ENCODE measurements at regions not wholly inside any gene's neighbourhood (a gene's known extent, or its start where the extent isn't known, plus 50 kb on each side); places are given as distances from the start of the nearest gene placed in this dataset.
"Not testable (repeated sequence)": the region's sequence is repeated elsewhere in the genome, so short reads cannot be mapped to it uniquely, and the experiment has no call there.

- no peak for DNase-seq
Observed at GRCh38 chr19:27722625-27723024, 1490.3 kb downstream of the UQCRFS1 start.

- DNase-seq, result no peak
Observed at GRCh38 chr19:27720155-27720554, 1492.8 kb downstream of the UQCRFS1 start.

GRCh38 chr19:27719034-27719433 lies 1493.9 kb downstream of the UQCRFS1 start:
- DNase-seq, result no peak

GRCh38 chr19:27718234-27718633 lies 1494.7 kb downstream of the UQCRFS1 start:
- no peak for DNase-seq

DNA sequence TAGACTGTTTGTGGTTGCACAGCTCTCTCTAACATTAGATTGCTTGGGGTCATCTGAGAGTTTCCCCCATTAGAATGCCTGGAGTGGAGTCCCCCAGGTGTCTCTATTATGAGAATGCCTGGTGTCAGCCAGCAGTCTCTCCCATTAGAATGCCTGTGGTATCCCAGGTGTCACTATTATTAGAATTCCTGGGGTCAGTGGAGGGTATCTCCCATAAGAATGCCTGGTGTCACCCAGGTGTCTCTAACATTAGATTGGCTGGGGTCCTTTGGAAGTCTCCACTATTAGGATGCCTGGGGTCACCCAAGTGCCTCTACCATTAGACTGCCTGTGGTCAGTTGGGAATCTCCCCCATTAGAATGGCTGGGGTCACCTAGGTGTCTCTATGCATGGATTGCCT lies 1495.1 kb downstream of the UQCRFS1 start:
- DNase-seq, result no peak

DNA sequence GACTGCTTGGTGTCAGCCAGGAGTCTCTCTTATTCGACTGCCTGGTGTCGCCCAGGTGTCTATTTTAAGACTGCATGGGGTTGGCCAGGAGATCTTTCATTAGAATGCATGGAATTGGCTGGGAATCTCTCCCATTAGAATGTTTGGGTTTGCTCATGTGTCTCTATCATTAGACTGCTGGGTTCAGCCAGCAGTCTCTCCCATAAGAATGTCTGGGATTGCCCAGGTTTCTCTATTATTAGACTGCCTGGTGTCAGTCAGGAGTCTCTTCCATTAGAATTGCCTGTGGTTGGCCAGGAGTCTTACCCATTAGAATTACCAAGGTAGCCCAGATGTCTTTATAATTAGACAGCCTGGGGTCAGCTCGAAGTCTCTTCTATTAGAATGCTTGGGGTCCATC lies 1496.0 kb downstream of the UQCRFS1 start:
- no peak for DNase-seq

- no peak for DNase-seq
Observed at GRCh38 chr19:27714857-27715256, 1498.1 kb downstream of the UQCRFS1 start.

DNA sequence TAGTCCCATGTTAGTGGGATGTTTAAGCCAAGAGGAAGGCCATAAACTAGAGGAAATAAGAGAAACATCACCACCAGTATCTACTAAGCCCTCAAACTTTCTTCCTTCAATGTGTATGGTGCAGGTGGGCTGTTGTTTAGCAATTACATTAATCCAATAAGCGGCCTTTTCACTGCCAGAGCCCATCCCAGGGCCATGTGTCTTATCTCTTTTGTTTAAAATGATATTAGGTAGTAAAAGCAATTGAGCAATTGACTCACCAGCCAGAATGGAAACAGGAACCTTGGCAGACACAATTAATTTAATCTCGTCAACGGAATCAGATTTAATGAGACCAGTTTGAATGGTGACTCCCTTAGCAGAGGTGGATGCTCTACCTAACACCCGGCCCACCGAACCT lies 1503.5 kb downstream of the UQCRFS1 start:
- no peak for DNase-seq

DNA sequence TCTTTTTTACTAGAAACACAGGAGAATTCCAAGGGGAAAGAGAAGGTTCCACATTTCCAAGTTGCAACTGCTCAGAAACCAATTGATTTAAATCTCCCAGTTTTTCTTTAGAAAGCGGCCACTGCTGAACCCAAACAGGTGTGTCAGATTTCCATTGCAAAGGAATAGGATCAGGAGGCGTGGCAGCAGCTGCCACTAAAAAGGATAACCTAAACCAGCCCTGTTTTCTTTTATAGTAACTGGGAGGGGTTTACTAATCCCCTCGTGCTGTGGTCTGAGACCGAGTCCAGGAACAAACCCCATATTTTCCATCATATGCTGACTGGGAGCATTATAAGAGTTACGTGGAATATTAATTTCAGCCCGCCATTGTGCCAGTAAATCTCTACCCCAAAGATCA lies 1504.0 kb downstream of the UQCRFS1 start:
- DNase-seq, result not testable (repeated sequence)

DNA sequence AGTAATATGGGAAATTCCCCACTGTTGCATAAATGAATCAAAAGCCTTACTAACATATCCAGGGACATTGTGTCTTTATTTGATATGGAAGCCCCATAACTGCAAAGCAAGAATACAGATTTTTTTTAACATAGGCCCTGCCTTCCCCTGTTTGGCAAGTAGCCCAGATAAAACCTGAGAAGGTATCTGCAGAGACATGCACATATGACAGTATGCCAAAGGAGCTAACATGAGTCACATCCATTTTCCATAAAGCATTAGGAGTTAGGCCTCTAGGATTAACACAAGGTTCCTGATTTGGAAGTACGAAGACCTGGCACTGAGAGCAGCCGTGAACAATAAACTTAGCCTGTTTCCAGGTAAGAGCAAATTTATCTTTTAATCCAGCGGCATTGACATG lies 1505.9 kb downstream of the UQCRFS1 start:
- DNase-seq, result not testable (repeated sequence)

DNA sequence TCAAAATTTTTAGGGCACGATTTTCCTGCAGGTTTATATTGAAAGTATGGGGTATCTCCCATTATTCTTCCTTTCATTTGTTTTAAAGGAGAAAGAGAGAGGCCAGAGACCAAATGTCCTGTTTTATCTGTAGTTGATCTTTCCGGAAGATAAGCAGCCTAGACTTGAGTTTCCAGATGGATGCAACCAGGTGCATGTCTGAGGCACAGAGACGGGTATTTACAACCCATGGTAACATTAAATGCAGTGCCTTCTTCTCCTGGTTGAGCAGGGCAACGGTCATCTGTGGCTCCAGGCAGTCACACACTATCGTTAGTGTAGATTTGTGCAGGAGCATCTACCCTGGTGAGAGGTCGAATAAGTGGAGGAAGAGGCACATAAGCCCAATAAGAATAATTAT lies 1507.1 kb downstream of the UQCRFS1 start:
- DNase-seq, result no peak

DNA sequence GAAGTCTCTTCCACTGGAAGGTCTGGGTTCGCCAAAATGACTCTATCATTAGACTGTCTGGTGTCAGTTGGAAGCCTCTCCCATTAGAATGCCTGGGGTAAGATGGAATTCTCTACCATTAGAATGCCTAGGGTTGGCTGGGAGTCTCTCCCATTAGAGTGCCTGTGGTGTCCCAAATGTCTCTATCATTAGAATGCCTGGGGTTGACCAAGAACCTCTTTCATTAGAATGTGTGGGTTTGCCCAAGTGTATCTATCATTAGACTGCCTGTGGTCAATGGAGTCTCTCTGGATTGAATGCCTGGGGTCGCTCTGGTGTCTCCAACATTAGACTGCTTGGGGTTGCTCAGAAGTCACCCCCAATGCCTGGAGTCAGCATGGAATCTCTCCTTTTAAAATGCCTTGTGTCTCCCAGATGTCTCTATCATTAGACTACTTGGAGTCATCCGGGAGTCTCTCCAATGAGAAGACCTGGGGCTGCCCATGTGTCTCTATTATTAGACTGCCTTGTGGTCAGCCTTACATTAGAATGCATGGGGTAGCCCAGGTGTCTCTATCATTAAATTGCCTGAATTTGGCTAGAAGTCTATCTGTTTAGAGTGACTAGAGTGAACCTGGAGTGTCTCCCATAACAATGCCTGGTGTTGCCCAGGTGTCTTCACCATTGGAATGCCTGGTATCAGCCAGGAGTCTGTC lies 1518.4 kb downstream of the UQCRFS1 start:
- DNase-seq, result no peak

DNA sequence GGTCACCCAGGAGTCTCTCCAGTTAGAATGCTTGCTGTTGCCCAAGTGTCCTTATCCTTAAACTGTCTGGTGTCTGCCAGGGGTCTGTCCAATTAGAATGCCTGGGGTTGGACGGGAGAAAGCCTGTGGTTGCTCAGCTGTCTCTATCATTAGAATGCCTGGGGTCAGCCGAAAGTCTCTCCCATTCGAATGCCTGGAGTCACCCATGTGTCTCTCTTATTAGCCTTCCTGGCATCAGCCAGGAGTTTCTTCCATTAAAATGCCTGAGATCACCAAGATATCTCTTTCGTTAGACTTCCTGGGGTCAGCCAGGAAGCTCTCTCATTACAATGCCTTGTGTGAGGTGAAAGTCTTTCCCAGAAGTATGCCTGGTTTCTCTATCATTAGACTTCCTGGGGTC lies 1521.0 kb downstream of the UQCRFS1 start:
- DNase-seq, result no peak

DNA sequence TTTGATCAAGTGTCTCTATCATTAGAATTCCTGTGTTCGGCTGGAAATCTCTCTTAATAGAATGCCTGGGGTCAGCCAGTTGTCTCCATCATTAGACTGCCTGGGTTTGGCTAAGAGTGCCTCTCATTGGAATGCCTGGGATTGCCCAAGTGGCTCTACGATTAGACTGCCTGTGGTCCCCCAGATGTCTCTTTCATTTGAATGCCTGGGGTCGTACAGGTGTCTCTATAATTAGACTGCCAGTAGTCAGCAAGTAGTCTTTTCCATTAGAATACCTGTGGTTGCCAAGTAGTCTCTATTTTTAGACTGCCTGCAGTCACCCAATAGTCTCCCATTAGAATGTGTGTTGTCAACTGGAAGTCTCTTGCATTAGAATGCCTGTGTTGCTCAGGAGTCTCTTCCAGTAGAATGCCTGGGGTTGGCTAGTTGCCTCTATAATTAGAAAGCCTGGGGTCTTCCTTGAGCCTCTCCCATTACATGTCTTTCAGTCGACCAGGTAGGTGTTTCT lies 1523.2 kb downstream of the UQCRFS1 start:
- no peak for DNase-seq

DNA sequence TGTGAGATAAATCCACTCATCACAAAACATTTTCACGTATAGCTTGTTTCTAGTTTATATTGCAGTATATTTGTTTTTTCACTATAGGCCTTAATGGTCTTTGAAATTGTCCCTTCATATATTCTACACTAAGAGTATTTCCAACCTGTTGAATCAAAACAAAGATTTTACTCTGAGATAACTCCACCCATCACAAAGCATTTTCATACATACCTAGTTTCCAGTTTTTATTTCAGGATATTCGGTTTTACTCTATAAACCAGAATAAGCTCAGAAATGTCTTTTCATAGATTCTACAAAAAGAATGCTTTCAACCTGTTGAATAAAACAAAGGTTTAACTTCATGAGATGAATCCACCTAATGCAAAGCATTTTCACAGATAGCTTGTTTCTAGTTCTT lies 1528.7 kb downstream of the UQCRFS1 start:
- no peak for DNase-seq

GRCh38 chr19:27681972-27682371 lies 1531.0 kb downstream of the UQCRFS1 start:
- DNase-seq, result no peak

- no peak for DNase-seq
Observed at GRCh38 chr19:27679905-27680304, 1533.0 kb downstream of the UQCRFS1 start.

- no peak for DNase-seq
Observed at GRCh38 chr19:27679399-27679798, 1533.6 kb downstream of the UQCRFS1 start.

DNA sequence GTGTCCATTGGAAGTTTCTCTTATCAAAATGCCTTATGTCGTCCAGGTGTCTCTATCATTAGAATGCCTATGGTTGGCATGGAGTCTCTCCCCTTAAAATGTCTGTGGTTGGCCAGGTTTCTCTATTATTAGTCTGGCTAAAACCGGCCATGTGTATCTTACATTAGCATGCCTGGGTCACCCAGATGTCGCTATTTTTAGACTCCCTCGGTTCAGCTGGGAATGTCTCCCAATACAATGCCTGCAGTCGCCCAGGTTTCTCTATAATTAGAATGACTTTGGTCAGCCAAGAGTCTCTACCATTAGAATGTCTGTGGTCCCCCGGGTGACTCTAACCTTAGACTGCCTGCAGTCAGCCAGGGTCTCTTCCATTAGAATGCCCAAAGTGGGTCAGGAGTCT lies 1536.1 kb downstream of the UQCRFS1 start:
- DNase-seq, result no peak

- no peak for DNase-seq
Observed at GRCh38 chr19:27676334-27676733, 1536.6 kb downstream of the UQCRFS1 start.

GRCh38 chr19:27675771-27676170 lies 1537.2 kb downstream of the UQCRFS1 start:
- DNase-seq, result no peak

- no peak for DNase-seq
Observed at GRCh38 chr19:27674701-27675100, 1538.2 kb downstream of the UQCRFS1 start.

DNA sequence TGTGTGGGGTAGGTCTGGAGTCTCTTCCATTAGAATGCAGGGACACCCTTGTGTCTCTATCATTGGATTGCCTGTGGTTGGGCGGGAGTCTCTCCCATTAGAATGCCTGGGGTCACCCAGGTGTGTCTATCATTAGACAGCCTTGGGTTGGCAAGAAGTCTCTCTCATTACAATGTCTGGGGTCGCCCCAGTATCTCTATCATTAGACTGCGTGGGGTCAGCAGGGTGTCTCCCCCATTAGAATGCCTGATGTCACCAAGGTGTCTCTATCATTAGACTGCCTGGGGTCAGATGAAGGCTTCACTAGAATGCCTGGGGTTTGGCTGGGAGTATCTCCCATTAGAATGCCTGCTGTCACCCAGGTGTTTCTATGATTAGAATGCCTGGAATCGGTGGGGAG lies 1539.0 kb downstream of the UQCRFS1 start:
- DNase-seq, result no peak

DNA sequence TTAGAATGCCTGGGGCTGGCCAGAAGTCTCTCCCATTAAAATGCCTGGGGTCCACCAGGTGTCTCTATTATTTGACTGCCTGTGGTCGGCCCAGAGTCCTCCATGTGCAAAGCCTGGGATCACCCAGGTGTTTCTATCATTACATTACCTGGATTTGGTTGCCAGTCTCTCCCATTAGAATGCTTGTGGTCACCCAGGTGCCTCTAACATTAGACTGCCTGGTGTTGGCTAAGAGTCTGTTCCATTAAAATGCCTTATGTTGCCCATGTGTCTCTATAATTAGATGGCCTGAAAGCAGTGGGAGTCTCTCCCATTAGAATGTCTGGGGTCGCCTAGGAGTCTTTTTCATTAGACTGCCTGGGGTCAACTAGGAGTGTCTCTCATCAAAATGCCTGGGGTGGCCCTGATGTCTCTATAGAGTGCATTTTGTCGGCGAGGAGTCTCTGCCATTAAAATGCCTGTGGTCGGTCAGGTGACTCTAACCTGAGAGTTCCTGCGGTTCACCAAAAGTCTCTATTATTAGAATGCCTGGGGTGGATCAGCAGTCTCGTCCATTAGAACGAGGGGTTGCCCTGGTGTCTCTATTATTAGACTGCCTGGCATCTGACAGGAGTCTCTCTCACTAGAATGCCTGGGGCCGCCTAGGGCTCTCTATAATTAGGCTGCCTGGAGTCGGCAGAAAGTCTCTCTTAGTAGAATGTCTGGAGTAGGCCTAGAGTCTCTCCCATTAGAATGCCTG lies 1540.5 kb downstream of the UQCRFS1 start:
- DNase-seq, result no peak

Measured in fibroblast of skin of abdomen (primary cell).